IMR-90 (cell line): ENCODE measurements at regions not wholly inside any gene's neighbourhood (a gene's known extent, or its start where the extent isn't known, plus 50 kb on each side); places are given as distances from the start of the nearest gene placed in this dataset.

Experiments
- MXI1 ChIP-seq: IDR thresholded peaks from 2 replicates; pipeline ENCODE4 v1.6.1; 2012; ENCODE audit warnings: low read depth, mild to moderate bottlenecking, low read length, moderate library complexity, borderline replicate concordance
- RCOR1 ChIP-seq: IDR thresholded peaks from 2 replicates; pipeline ENCODE4 v1.6.1; 2012; ENCODE audit warnings: mild to moderate bottlenecking, low read length, improper control_type of control experiment; ENCODE audit not compliant: insufficient replicate concordance
- TF ChIP-seq, protein P1 (sequence below): conservative IDR thresholded peaks from 2 replicates; pipeline ENCODE4 v1.5.1; 2012; ENCODE audit warnings: mild to moderate bottlenecking, low read depth, low read length, improper control_type of control experiment

DNA sequence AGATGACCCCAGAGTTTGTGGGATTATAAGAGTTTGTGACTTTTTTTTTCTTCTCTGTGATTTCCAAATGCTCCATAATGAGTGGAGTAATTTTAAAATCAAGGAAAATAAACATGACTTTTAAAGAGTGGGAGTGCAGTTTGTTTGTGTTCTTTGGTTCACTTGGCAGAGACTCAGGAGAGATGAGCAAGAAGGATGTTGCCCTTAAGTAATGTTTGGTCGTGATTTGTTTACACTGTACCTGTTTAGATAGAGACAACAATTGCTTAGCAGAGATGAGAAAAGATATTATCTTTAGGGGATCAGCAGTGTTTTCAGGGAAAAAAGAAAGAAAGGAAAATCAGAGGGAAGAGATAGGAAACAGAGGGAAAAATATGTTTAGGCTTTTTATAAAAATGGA, 170.8 kb downstream of the ADSS2 start:
- peak; percentile 9 for TF ChIP-seq RCOR1
- no peak for TF ChIP-seq MXI1
- TF ChIP-seq, protein P1, sequence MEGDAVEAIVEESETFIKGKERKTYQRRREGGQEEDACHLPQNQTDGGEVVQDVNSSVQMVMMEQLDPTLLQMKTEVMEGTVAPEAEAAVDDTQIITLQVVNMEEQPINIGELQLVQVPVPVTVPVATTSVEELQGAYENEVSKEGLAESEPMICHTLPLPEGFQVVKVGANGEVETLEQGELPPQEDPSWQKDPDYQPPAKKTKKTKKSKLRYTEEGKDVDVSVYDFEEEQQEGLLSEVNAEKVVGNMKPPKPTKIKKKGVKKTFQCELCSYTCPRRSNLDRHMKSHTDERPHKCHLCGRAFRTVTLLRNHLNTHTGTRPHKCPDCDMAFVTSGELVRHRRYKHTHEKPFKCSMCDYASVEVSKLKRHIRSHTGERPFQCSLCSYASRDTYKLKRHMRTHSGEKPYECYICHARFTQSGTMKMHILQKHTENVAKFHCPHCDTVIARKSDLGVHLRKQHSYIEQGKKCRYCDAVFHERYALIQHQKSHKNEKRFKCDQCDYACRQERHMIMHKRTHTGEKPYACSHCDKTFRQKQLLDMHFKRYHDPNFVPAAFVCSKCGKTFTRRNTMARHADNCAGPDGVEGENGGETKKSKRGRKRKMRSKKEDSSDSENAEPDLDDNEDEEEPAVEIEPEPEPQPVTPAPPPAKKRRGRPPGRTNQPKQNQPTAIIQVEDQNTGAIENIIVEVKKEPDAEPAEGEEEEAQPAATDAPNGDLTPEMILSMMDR: no peak
